T-cell (primary cell): ENCODE measurements at regions not wholly inside any gene's neighbourhood (a gene's known extent, or its start where the extent isn't known, plus 50 kb on each side); places are given as distances from the start of the nearest gene placed in this dataset.
"Not testable (repeated sequence)": the region's sequence is repeated elsewhere in the genome, so short reads cannot be mapped to it uniquely, and the experiment has no call there.

ENCODE experiments used
- ATAC-seq, 4 experiments: fragments of 200-7000 bp in 3 of 4; fragments of 150-1000 bp in 1 of 4; cut with Tn5 transposase; replicated peaks in 1 of 4; 1 replicate in 3 of 4; 2 replicates in 1 of 4; pipeline ENCODE4 v1.10.0; 2021; ENCODE audit warnings: moderate library complexity in 3 of 4, mild to moderate bottlenecking in 2 of 4, moderate number of reproducible peaks in 1 of 4
- CTCF ChIA-PET, 2 donors: fragments of 300-600 bp; sonication (Branson Sonifier 250); formaldehyde crosslinking; loops; one replicate each; lab custom pipeline; 2022; ENCODE audit warnings: antibody characterized with exemption in 2 of 2; lab: Charles Lee
- POLR2A ChIA-PET, 2 donors: fragments of 300-600 bp; sonication (Branson Sonifier 250); formaldehyde crosslinking; loops; one replicate each; lab custom pipeline; 2022; ENCODE audit warnings: antibody characterized with exemption in 2 of 2; lab: Charles Lee
- DNase-seq, 35 experiments: peaks; one replicate each; pipeline versions ENCODE4 v3.0.0 to v3.0.0-alpha.2; 2013 to 2023
- H3K27ac ChIP-seq: one replicate; pipeline ENCODE4 v1.5.1; 2013; ENCODE audit warnings: low read length
- H3K27me3 ChIP-seq, 2 experiments: replicated peaks in 1 of 2; 1 replicate in 1 of 2; 2 replicates in 1 of 2; pipeline versions ENCODE4 v1.6.1 to v1.7.0; 2013; ENCODE audit warnings: low read length in 1 of 2, mixed read lengths in 1 of 2; ENCODE audit not compliant: control insufficient read depth in 2 of 2, insufficient read depth in 2 of 2; ENCODE audit errors: extremely low read depth in 1 of 2
- H3K36me3 ChIP-seq, 2 donors: 1 replicate in 1 of 2; 2 replicates in 1 of 2; pipeline versions ENCODE4 v1.6.1 to v1.7.0; 2013; ENCODE audit warnings: low read length in 1 of 2; ENCODE audit not compliant: control insufficient read depth in 2 of 2, insufficient read depth in 1 of 2; ENCODE audit errors: extremely low read depth in 1 of 2
- H3K4me1 ChIP-seq, 2 experiments: 1 replicate in 1 of 2; 2 replicates in 1 of 2; pipeline versions ENCODE4 v1.6.1 to v1.7.0; 2013; ENCODE audit warnings: low read length in 2 of 2, mixed read lengths in 1 of 2; ENCODE audit not compliant: insufficient read depth in 2 of 2, control insufficient read depth in 1 of 2; ENCODE audit errors: extremely low read depth in 1 of 2
- H3K4me3 ChIP-seq, 2 donors: 1 replicate in 1 of 2; 2 replicates in 1 of 2; pipeline versions ENCODE4 v1.5.1 to v1.7.0; 2013; ENCODE audit warnings: mild to moderate bottlenecking in 2 of 2, low read length in 1 of 2, moderate library complexity in 1 of 2; ENCODE audit not compliant: control insufficient read depth in 1 of 2; ENCODE audit errors: extremely low read depth in 1 of 2
- H3K9me3 ChIP-seq: 2 replicates; pipeline ENCODE4 v1.7.0; 2013
- H3K27ac Mint-ChIP-seq, 2 donors: one replicate each; pipeline ENCODE4 v1.8.0; 2020 to 2021; ENCODE audit warnings: mild to moderate bottlenecking in 2 of 2, mixed read lengths in 2 of 2
- H3K27me3 Mint-ChIP-seq, 2 donors: one replicate each; pipeline ENCODE4 v1.8.0; 2021 to 2022; ENCODE audit warnings: mixed read lengths in 2 of 2
- H3K36me3 Mint-ChIP-seq: one replicate; pipeline ENCODE4 v1.8.0; 2021; ENCODE audit warnings: mixed read lengths
- H3K4me1 Mint-ChIP-seq, 3 donors: one replicate each; pipeline ENCODE4 v1.8.0; 2020 to 2022; ENCODE audit warnings: mixed read lengths in 3 of 3, mild to moderate bottlenecking in 1 of 3
- H3K4me3 Mint-ChIP-seq, 3 donors: one replicate each; pipeline ENCODE4 v1.8.0; 2020 to 2022; ENCODE audit warnings: mild to moderate bottlenecking in 3 of 3, mixed read lengths in 3 of 3, moderate library complexity in 3 of 3
- H3K9me3 Mint-ChIP-seq, 3 donors: one replicate each; pipeline ENCODE4 v1.8.0; 2020 to 2022; ENCODE audit warnings: mixed read lengths in 3 of 3
- WGBS: methylation state at CpG from one replicate; pipeline ENCODE4 v1.1.5; 2013; ENCODE audit warnings: missing lambda C conversion rate; ENCODE audit not compliant: insufficient coverage; 5-methylcytosine and 5-hydroxymethylcytosine counted together

- DNase-seq (no peak), ATAC-seq (no peak)
- POLR2A ChIA-PET, result interaction anchor here in 1 of 2 donors (0.7 kb wide), 1 partner anchor 16 kb away, joined by 3 read pairs; no protein-coding TSS in a partner anchor
- H3K4me1 Mint-ChIP-seq, result peaks cover 14 to 16% (median 16%) of the 10 kb centered on the region in 3 donors
- Histone ChIP-seq H3K4me1 (no peaks in the 10 kb centered on the region), H3K27me3 (no peaks in the 10 kb centered on the region), H3K36me3 (peaks cover 3 to 26% of the 10 kb centered on the region in 2 donors), H3K4me3 (no peak overlapping the region), H3K27ac (no peak overlapping the region), H3K9me3 (no peaks in the 10 kb centered on the region)
- H3K9me3 Mint-ChIP-seq, result no peaks in the 10 kb centered on the region
- peak overlapping the region in 1 of 3 donors; percentile 22 for H3K4me3 Mint-ChIP-seq
- no peaks in the 10 kb centered on the region for H3K27me3 Mint-ChIP-seq
- H3K27ac Mint-ChIP-seq, result peak overlapping the region in 1 of 2 donors; percentile 76
- H3K36me3 Mint-ChIP-seq, result peaks cover 36% of the 10 kb centered on the region
- CTCF ChIA-PET, result no interaction called here
- 67% methylated on average over 3 of the region's 4 CpGs for WGBS
Observed at GRCh38 chr3:51588724-51589123, 50.2 kb downstream of the RAD54L2 start.

GRCh38 chr3:51591231-51591630 lies 52.7 kb downstream of the RAD54L2 start:
- no peak overlapping the region for H3K4me3 Mint-ChIP-seq
- Histone ChIP-seq H3K4me3 (no peak overlapping the region), H3K36me3 (peaks cover 6 to 27% of the 10 kb centered on the region in 2 donors), H3K9me3 (no peaks in the 10 kb centered on the region), H3K27ac (no peak overlapping the region), H3K4me1 (no peaks in the 10 kb centered on the region), H3K27me3 (no peaks in the 10 kb centered on the region)
- no peak for ATAC-seq
- 100% methylated on average over 3 of the region's 5 CpGs for WGBS
- ChIA-PET POLR2A (no interaction called here), CTCF (no interaction called here)
- H3K4me1 Mint-ChIP-seq, result peaks cover 12 to 26% (median 13%) of the 10 kb centered on the region in 3 donors
- no peak for DNase-seq
- no peak overlapping the region for H3K27ac Mint-ChIP-seq
- no peaks in the 10 kb centered on the region for H3K27me3 Mint-ChIP-seq
- H3K9me3 Mint-ChIP-seq, result no peaks in the 10 kb centered on the region
- peaks cover 49% of the 10 kb centered on the region for H3K36me3 Mint-ChIP-seq

GRCh38 chr3:51593697-51594096 lies 55.2 kb downstream of the RAD54L2 start:
- Mint-ChIP-seq H3K9me3 (no peaks in the 10 kb centered on the region), H3K27me3 (no peaks in the 10 kb centered on the region), H3K36me3 (peaks cover 49% of the 10 kb centered on the region), H3K4me1 (peaks cover 4 to 18% (median 6%) of the 10 kb centered on the region in 3 donors), H3K27ac (no peak overlapping the region), H3K4me3 (no peak overlapping the region)
- WGBS, result no CpG with 5 or more reads among the region's 4 CpGs
- ChIA-PET POLR2A (no interaction called here), CTCF (interaction anchor here in 1 of 2 donors (0.7 kb wide), 1 partner anchor 9 kb away, joined by 4 read pairs; no protein-coding TSS in a partner anchor)
- Histone ChIP-seq H3K9me3 (no peaks in the 10 kb centered on the region), H3K27me3 (no peaks in the 10 kb centered on the region), H3K4me3 (no peak overlapping the region), H3K4me1 (no peaks in the 10 kb centered on the region), H3K27ac (no peak overlapping the region), H3K36me3 (peaks cover 6 to 33% of the 10 kb centered on the region in 2 donors)
- DNase-seq, result no peak
- ATAC-seq, result no peak

- Mint-ChIP-seq H3K4me1 (peaks cover 11 to 20% (median 20%) of the 10 kb centered on the region in 3 donors), H3K36me3 (peaks cover 30% of the 10 kb centered on the region)
- not testable (repeated sequence) for H3K9me3 ChIP-seq, H3K27ac ChIP-seq, H3K4me3 Mint-ChIP-seq, H3K27me3 Mint-ChIP-seq, H3K27me3 ChIP-seq, H3K27ac Mint-ChIP-seq, H3K4me1 ChIP-seq, H3K4me3 ChIP-seq, DNase-seq, ATAC-seq, H3K9me3 Mint-ChIP-seq
- 100% methylated on average over 4 of the region's 8 CpGs for WGBS
- ChIA-PET POLR2A (interaction anchor here in 1 of 2 donors (0.5 kb wide), 1 partner anchor 98 kb away, joined by 4 read pairs; no protein-coding TSS in a partner anchor), CTCF (interaction anchor here in 1 of 2 donors (0.8 kb wide), 1 partner anchor 97 kb away, joined by 6 read pairs; no protein-coding TSS in a partner anchor)
- H3K36me3 ChIP-seq, result peaks cover 3 to 16% of the 10 kb centered on the region in 2 donors
Observed at GRCh38 chr3:51599638-51600037, 61.1 kb downstream of the RAD54L2 start.

DNA sequence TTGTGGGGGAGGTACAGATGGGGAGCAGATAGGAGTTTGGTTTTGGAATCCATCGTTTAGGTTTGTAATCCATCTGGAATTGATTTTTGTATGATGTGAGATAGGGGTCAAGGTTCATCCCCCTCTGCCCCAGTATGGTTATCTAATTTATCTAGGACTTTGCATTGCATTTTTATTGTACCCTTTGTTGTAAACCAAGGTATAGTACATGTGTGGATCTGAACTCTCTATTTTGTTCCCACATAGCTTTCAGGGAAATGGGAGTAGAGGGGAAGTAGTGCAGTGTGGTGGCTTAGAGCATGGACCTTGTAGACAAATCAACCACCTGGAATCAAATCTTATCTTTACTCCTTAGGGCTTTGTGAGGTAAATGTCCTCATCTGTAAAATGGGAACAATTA lies 65.7 kb downstream of the RAD54L2 start:
- DNase-seq (no peak), ATAC-seq (no peak)
- ChIA-PET CTCF (no interaction called here), POLR2A (interaction anchor here in 1 of 2 donors (0.6 kb wide), 1 partner anchor 15 kb away, joined by 3 read pairs; no protein-coding TSS in a partner anchor)
- no peaks in the 10 kb centered on the region for H3K27me3 Mint-ChIP-seq
- H3K36me3 ChIP-seq, result peaks cover 0 to 3% of the 10 kb centered on the region in 2 donors
- H3K27ac ChIP-seq, result no peak overlapping the region
- no peaks in the 10 kb centered on the region for H3K4me1 ChIP-seq
- H3K9me3 ChIP-seq, result no peaks in the 10 kb centered on the region
- peaks cover 21 to 26% (median 26%) of the 10 kb centered on the region in 3 donors for H3K4me1 Mint-ChIP-seq
- 100% methylated on average over 1 of the region's 1 CpG for WGBS
- no peak overlapping the region for H3K4me3 Mint-ChIP-seq
- H3K36me3 Mint-ChIP-seq, result peaks cover 27% of the 10 kb centered on the region
- no peaks in the 10 kb centered on the region for H3K9me3 Mint-ChIP-seq
- H3K27ac Mint-ChIP-seq, result no peak overlapping the region
- no peaks in the 10 kb centered on the region for H3K27me3 ChIP-seq
- H3K4me3 ChIP-seq, result no peak overlapping the region

DNA sequence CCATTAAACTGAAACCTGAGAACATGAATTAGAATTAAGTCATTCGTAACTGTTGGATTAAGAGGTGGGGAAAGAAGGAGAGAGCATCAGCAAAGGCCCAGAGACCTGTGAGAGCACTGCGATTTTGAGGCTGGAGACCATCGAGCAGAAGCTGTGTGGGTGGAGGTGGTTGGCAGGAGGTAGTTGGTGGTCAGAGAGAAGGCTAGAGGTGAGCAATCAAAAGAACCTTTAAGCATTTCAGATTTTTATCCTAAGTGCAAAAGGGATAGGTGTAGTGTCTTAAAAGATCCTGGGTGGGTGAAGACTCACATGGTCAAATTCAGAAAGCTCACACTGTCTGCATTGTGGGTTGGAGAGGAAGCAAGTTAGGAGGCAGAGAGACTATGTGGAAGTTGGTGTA lies 65.1 kb upstream of the TEX264 start:
- no peaks in the 10 kb centered on the region for H3K27me3 ChIP-seq
- CTCF ChIA-PET, result no interaction called here
- Mint-ChIP-seq H3K9me3 (no peaks in the 10 kb centered on the region), H3K4me3 (no peak overlapping the region), H3K27ac (peak overlapping the region in 1 of 2 donors; percentile 50), H3K4me1 (peaks cover 26 to 29% (median 26%) of the 10 kb centered on the region in 3 donors), H3K36me3 (peaks cover 30% of the 10 kb centered on the region), H3K27me3 (no peaks in the 10 kb centered on the region)
- H3K4me3 ChIP-seq, result no peak overlapping the region
- WGBS, result 69% methylated on average over 2 of the region's 3 CpGs
- ATAC-seq (no peak), DNase-seq (no peak)
- H3K27ac ChIP-seq, result no peak overlapping the region
- H3K4me1 ChIP-seq, result no peaks in the 10 kb centered on the region
- POLR2A ChIA-PET, result no interaction called here
- H3K9me3 ChIP-seq, result no peaks in the 10 kb centered on the region
- peaks cover 0 to 3% of the 10 kb centered on the region in 2 donors for H3K36me3 ChIP-seq
